GM23338 (cell line): ENCODE measurements at regions not wholly inside any gene's neighbourhood (a gene's known extent, or its start where the extent isn't known, plus 50 kb on each side); places are given as distances from the start of the nearest gene placed in this dataset.

Experiments used
- ATAC-seq: fragments of 200-7000 bp; cut with Tn5 transposase; 3 replicates; pipeline ENCODE4 v1.9.1; 2020
- DNase-seq: peaks from one replicate; pipeline ENCODE4 v3.0.0-alpha.2; 2015; ENCODE audit warnings: low spot score
- H2AFZ ChIP-seq: fragments of 200-600 bp; sonication (generic); 2 replicates; pipeline ENCODE4 v1.8.0; 2016; ENCODE audit warnings: antibody characterized with exemption, mild to moderate bottlenecking, moderate library complexity
- H3F3A ChIP-seq: fragments of 200-600 bp; sonication (generic); replicated peaks from 2 replicates; pipeline ENCODE4 v1.8.0; 2017; ENCODE audit warnings: antibody characterized with exemption, mixed run types, low read depth
- H3K27ac ChIP-seq: fragments of 200-600 bp; sonication (generic); 2 replicates; pipeline ENCODE4 v1.6.1; 2016; ENCODE audit warnings: low read depth
- H3K27me3 ChIP-seq: fragments of 200-600 bp; sonication (generic); 2 replicates; pipeline ENCODE4 v1.8.0; 2016; ENCODE audit warnings: mild to moderate bottlenecking, mixed run types, moderate library complexity; ENCODE audit not compliant: insufficient read depth
- H3K36me3 ChIP-seq: fragments of 200-600 bp; sonication (generic); 2 replicates; pipeline ENCODE4 v1.8.0; 2016; ENCODE audit warnings: mild to moderate bottlenecking; ENCODE audit not compliant: insufficient read depth
- H3K4me1 ChIP-seq: fragments of 200-600 bp; sonication (generic); 2 replicates; pipeline ENCODE4 v1.8.0; 2016; ENCODE audit warnings: mild to moderate bottlenecking, moderate library complexity; ENCODE audit not compliant: insufficient read depth
- H3K4me2 ChIP-seq: fragments of 200-600 bp; sonication (generic); 2 replicates; pipeline ENCODE4 v1.7.1; 2017; ENCODE audit warnings: mixed run types
- H3K4me3 ChIP-seq: fragments of 200-600 bp; sonication (generic); 2 replicates; pipeline ENCODE4 v1.6.1; 2016; ENCODE audit warnings: mixed run types
- H3K79me2 ChIP-seq: fragments of 200-600 bp; sonication (generic); replicated peaks from 2 replicates; pipeline ENCODE4 v1.8.0; 2017; ENCODE audit warnings: mild to moderate bottlenecking; ENCODE audit not compliant: insufficient read depth
- H3K9me2 ChIP-seq: fragments of 200-600 bp; sonication (generic); 2 replicates; pipeline ENCODE4 v1.8.0; 2017; ENCODE audit not compliant: insufficient read depth
- H4K20me1 ChIP-seq: fragments of 200-600 bp; sonication (generic); replicated peaks from 2 replicates; pipeline ENCODE4 v1.8.0; 2017; ENCODE audit warnings: mild to moderate bottlenecking; ENCODE audit not compliant: insufficient read depth
- H3K27ac Mint-ChIP-seq: 2 replicates; pipeline ENCODE4 v1.8.0; 2020; ENCODE audit warnings: inconsistent platforms, mild to moderate bottlenecking, moderate library complexity, mixed read lengths
- H3K27me3 Mint-ChIP-seq: 3 replicates; pipeline ENCODE4 v1.8.0; 2022; ENCODE audit warnings: low read depth, mild to moderate bottlenecking, moderate library complexity, mixed read lengths, inconsistent platforms; ENCODE audit not compliant: insufficient read depth, poor library complexity
- H3K36me3 Mint-ChIP-seq: 3 replicates; pipeline ENCODE4 v1.8.0; 2021; ENCODE audit warnings: low read depth, mild to moderate bottlenecking, inconsistent platforms, moderate library complexity, mixed read lengths
- H3K4me1 Mint-ChIP-seq: 3 replicates; pipeline ENCODE4 v1.8.0; 2020; ENCODE audit warnings: mild to moderate bottlenecking, inconsistent platforms, mixed read lengths
- H3K4me3 Mint-ChIP-seq: 3 replicates; pipeline ENCODE4 v1.8.0; 2021; ENCODE audit warnings: moderate library complexity, mild to moderate bottlenecking, inconsistent platforms, mixed read lengths
- H3K9me3 Mint-ChIP-seq: 3 replicates; pipeline ENCODE4 v1.8.0; 2020; ENCODE audit warnings: moderate library complexity, mild to moderate bottlenecking, inconsistent platforms, mixed read lengths
- CREB1 ChIP-seq: fragments of 250-450 bp; sonication (Bioruptor Pico); IDR thresholded peaks from 2 replicates; pipeline ENCODE4 v1.5.0; 2020; ENCODE audit warnings: low read depth, mild to moderate bottlenecking, moderate library complexity
- EZH2 ChIP-seq: fragments of 200-600 bp; sonication (generic); IDR thresholded peaks from one replicate; pipeline ENCODE4 v1.8.0; 2017; ENCODE audit warnings: antibody characterized with exemption, mild to moderate bottlenecking, low read depth; ENCODE audit not compliant: unreplicated experiment
- EZH2phosphoT487 ChIP-seq: fragments of 200-600 bp; sonication (generic); IDR thresholded peaks from one replicate; pipeline ENCODE4 v1.8.1; 2018; ENCODE audit warnings: antibody characterized with exemption; ENCODE audit not compliant: unreplicated experiment
- JUNB ChIP-seq: IDR thresholded peaks from one replicate; pipeline ENCODE4 v1.6.1; 2016; ENCODE audit warnings: antibody characterized with exemption; ENCODE audit not compliant: unreplicated experiment
- NANOG ChIP-seq: IDR thresholded peaks from 2 replicates; pipeline ENCODE4 v1.6.1; 2016; ENCODE audit warnings: antibody characterized with exemption, borderline replicate concordance
- POLR2AphosphoS5 ChIP-seq: IDR thresholded peaks from 2 replicates; pipeline ENCODE4 v1.6.1; 2016; ENCODE audit warnings: antibody characterized with exemption, low read depth
- ZNF462 ChIP-seq: fragments of 250-450 bp; sonication (Bioruptor Pico); IDR thresholded peaks from 2 replicates; pipeline ENCODE4 v1.5.0; 2020; ENCODE audit warnings: mild to moderate bottlenecking, moderate library complexity

- no peak for TF ChIP-seq ZNF462 (CRISPR knock-in tag)
Measured at GRCh38 chr19:31505596-31505910, 156.3 kb upstream of the TSHZ3 start (continued).

- H2AFZ ChIP-seq, result no peak overlapping the region
- Mint-ChIP-seq H3K4me3 (no peak overlapping the region), H3K4me1 (peaks cover 13% of the 10 kb centered on the region), H3K9me3 (no peaks in the 10 kb centered on the region), H3K27ac (no peak overlapping the region), H3K27me3 (peaks cover 4% of the 10 kb centered on the region), H3K36me3 (no peaks in the 10 kb centered on the region)
- H3K4me1 ChIP-seq, result no peaks in the 10 kb centered on the region
- H3K9me2 ChIP-seq, result peaks cover 8% of the 10 kb centered on the region; the same call in 1 of the 2 replicates
- no peaks in the 10 kb centered on the region for H3K27me3 ChIP-seq
- no peak for ATAC-seq
- H4K20me1 ChIP-seq, result no peaks in the 10 kb centered on the region
- no peak for DNase-seq
- H3K79me2 ChIP-seq, result no peaks in the 10 kb centered on the region
- H3K27ac ChIP-seq, result no peak overlapping the region
- no peak overlapping the region for H3K4me3 ChIP-seq
- no peaks in the 10 kb centered on the region for H3F3A ChIP-seq
- no peak overlapping the region for H3K4me2 ChIP-seq
- no peaks in the 10 kb centered on the region; the same call in 1 of the 2 replicates for H3K36me3 ChIP-seq
- no peak for TF ChIP-seq EZH2
- no peak for TF ChIP-seq CREB1 (CRISPR knock-in tag)
- no peak for TF ChIP-seq EZH2phosphoT487
- no peak for TF ChIP-seq JUNB
- no peak for TF ChIP-seq NANOG
- TF ChIP-seq POLR2AphosphoS5, result no peak
- TF ChIP-seq ZNF462 (CRISPR knock-in tag), result no peak
Measured at GRCh38 chr19:31506102-31506501, 156.9 kb upstream of the TSHZ3 start.
